Peyer's patch (tissue), 4 donors: ENCODE measurements at regions not wholly inside any gene's neighbourhood (a gene's known extent, or its start where the extent isn't known, plus 50 kb on each side); places are given as distances from the start of the nearest gene placed in this dataset.

Source experiments
- DNase-seq, 3 donors: peaks; one replicate each; pipeline ENCODE4 v3.0.0-alpha.2; 2017 to 2019
- H3K27ac ChIP-seq, 4 donors: fragments of 200-600 bp; sonication (generic); one replicate each; pipeline ENCODE4 v1.5.1; 2016 to 2019
- H3K27me3 ChIP-seq, 2 donors: fragments of 200-600 bp; sonication (generic); one replicate each; pipeline ENCODE4 v1.5.1; 2019
- H3K36me3 ChIP-seq, 3 donors: fragments of 200-600 bp; sonication (generic); one replicate each; pipeline ENCODE4 v1.5.1; 2016 to 2019
- H3K4me1 ChIP-seq, 4 donors: fragments of 200-600 bp; sonication (generic); one replicate each; pipeline ENCODE4 v1.5.1; 2016 to 2019
- H3K4me3 ChIP-seq, 4 donors: fragments of 200-600 bp; sonication (generic); 1 replicate in 3 of 4; 2 replicates in 1 of 4; pipeline ENCODE4 v1.5.1; 2016 to 2019; ENCODE audit warnings: mild to moderate bottlenecking in 1 of 4
- H3K9me3 ChIP-seq, 4 donors: fragments of 200-600 bp; sonication (generic); one replicate each; pipeline ENCODE4 v1.5.1; 2016 to 2019; ENCODE audit warnings: mild to moderate bottlenecking in 1 of 4
- CTCF ChIP-seq, 6 experiments: fragments of 450-650 bp in 4 of 6; fragments of 200-600 bp in 2 of 6; sonication (generic) in 1 of 6; IDR thresholded peaks; one replicate each; pipeline ENCODE4 v1.5.1; 2017 to 2019; ENCODE audit warnings: antibody characterized with exemption in 6 of 6, mild to moderate bottlenecking in 3 of 6, moderate library complexity in 1 of 6
- POLR2A ChIP-seq, 2 donors: fragments of 450-650 bp; IDR thresholded peaks; one replicate each; pipeline ENCODE4 v1.5.1; 2017; ENCODE audit warnings: antibody characterized with exemption in 2 of 2, mild to moderate bottlenecking in 2 of 2, moderate library complexity in 2 of 2

GRCh38 chr7:156122752-156123354 lies 310.6 kb upstream of the SHH start:
- no peak for DNase-seq
- no peak overlapping the region for H3K4me3 ChIP-seq
- H3K9me3 ChIP-seq = peaks cover 0 to 4% (median 0%) of the 10 kb centered on the region in 4 donors
- no peaks in the 10 kb centered on the region for H3K27me3 ChIP-seq
- no peaks in the 10 kb centered on the region for H3K4me1 ChIP-seq
- H3K27ac ChIP-seq = no peak overlapping the region
- no peak for TF ChIP-seq CTCF (IDR thresholded peaks at IDR 0.05)
- TF ChIP-seq POLR2A (IDR thresholded peaks at IDR 0.05) = no peak
- H3K36me3 ChIP-seq = no peaks in the 10 kb centered on the region

- Histone ChIP-seq H3K36me3 (no peaks in the 10 kb centered on the region), H3K27me3 (no peaks in the 10 kb centered on the region), H3K4me3 (no peak overlapping the region), H3K9me3 (peaks cover 0 to 4% (median 0%) of the 10 kb centered on the region in 4 donors), H3K4me1 (no peaks in the 10 kb centered on the region), H3K27ac (no peak overlapping the region)
- no peak for DNase-seq
- TF ChIP-seq CTCF (IDR thresholded peaks at IDR 0.05) (no peak), POLR2A (IDR thresholded peaks at IDR 0.05) (no peak)
Observed at GRCh38 chr7:156121956-156122355, 309.7 kb upstream of the SHH start.

- no peak overlapping the region for H3K27ac ChIP-seq
- H3K4me3 ChIP-seq = no peak overlapping the region
- peaks cover 0 to 4% (median 0%) of the 10 kb centered on the region in 4 donors for H3K9me3 ChIP-seq
- no peaks in the 10 kb centered on the region for H3K36me3 ChIP-seq
- no peak for DNase-seq
- TF ChIP-seq CTCF (IDR thresholded peaks at IDR 0.05) (no peak), POLR2A (IDR thresholded peaks at IDR 0.05) (no peak)
- no peaks in the 10 kb centered on the region for H3K4me1 ChIP-seq
- no peaks in the 10 kb centered on the region for H3K27me3 ChIP-seq
Observed at GRCh38 chr7:156121434-156121833, 309.2 kb upstream of the SHH start.

- Histone ChIP-seq H3K4me1 (no peaks in the 10 kb centered on the region), H3K4me3 (no peak overlapping the region), H3K36me3 (no peaks in the 10 kb centered on the region), H3K9me3 (no peaks in the 10 kb centered on the region), H3K27ac (no peak overlapping the region), H3K27me3 (no peaks in the 10 kb centered on the region)
- no peak for DNase-seq
- TF ChIP-seq CTCF (IDR thresholded peaks at IDR 0.05) (no peak), POLR2A (IDR thresholded peaks at IDR 0.05) (no peak)
Observed at GRCh38 chr7:156120552-156120951, 308.3 kb upstream of the SHH start.

- no peak for DNase-seq
- no peaks in the 10 kb centered on the region for H3K9me3 ChIP-seq
- no peak overlapping the region for H3K27ac ChIP-seq
- TF ChIP-seq CTCF (IDR thresholded peaks at IDR 0.05) (no peak), POLR2A (IDR thresholded peaks at IDR 0.05) (no peak)
- H3K36me3 ChIP-seq = no peaks in the 10 kb centered on the region
- H3K4me3 ChIP-seq = no peak overlapping the region
- H3K4me1 ChIP-seq = no peaks in the 10 kb centered on the region
- H3K27me3 ChIP-seq = no peaks in the 10 kb centered on the region
Observed at GRCh38 chr7:156119771-156120170, 307.5 kb upstream of the SHH start.

GRCh38 chr7:156118248-156118645 lies 306.0 kb upstream of the SHH start:
- Histone ChIP-seq H3K27ac (no peak overlapping the region), H3K4me3 (no peak overlapping the region), H3K27me3 (no peaks in the 10 kb centered on the region), H3K9me3 (no peaks in the 10 kb centered on the region), H3K36me3 (no peaks in the 10 kb centered on the region), H3K4me1 (no peaks in the 10 kb centered on the region)
- no peak for DNase-seq
- TF ChIP-seq CTCF (IDR thresholded peaks at IDR 0.05) (no peak), POLR2A (IDR thresholded peaks at IDR 0.05) (no peak)
